ENCODE measurements at regions not wholly inside any gene's neighbourhood (a gene's known extent, or its start where the extent isn't known, plus 50 kb on each side); places are given as distances from the start of the nearest gene placed in this dataset.

DNA sequence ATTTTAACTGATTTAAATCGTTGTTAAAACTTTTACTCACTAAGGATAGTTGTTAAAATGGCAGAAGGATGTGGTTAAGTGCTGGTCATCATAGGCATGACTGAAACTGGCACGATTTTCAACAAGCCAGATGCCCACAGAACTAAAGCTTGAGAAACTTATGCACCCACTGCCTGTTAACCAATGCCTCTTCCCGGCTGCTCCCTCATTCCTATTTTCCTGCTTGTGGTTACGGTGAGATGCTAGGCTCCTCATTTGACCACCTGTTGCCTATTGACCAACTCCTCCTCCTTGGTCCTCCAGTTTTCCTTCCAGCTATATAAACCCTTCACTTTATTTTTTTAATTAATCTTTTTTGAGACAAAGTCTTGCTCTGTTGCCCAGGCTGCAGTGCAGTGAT, 238.7 kb downstream of the TFCP2L1 start:
- RAD21 ChIA-PET (ENCODE audit: low non-redundant PET in 1 of 2, low total read pairs in 2 of 2, uncharacterized antibody in 2 of 2, unreplicated experiment in 2 of 2): no interaction called here
- POLR2A ChIA-PET: interaction anchor here (1.8 kb wide), 1 partner anchor 29 kb away, joined by 5 read pairs; no protein-coding TSS in a partner anchor
- no peak for DNase-seq (ENCODE audit: low read depth, low spot score)
- no peak overlapping the region for H3K4me2 ChIP-seq (ENCODE audit: low read length)
- no peak overlapping the region for H3K4me3 ChIP-seq (replicated peaks in 1 of 2; ENCODE audit: low read depth in 1 of 2, low read length in 2 of 2)
- intact Hi-C loops (cut with micrococcal nuclease): no loop called here
- H3K79me2 ChIP-seq (ENCODE audit: insufficient read depth, low read length): no peaks in the 10 kb centered on the region
- no peak overlapping the region for H3K9ac ChIP-seq (ENCODE audit: low read length)
- no peaks in the 10 kb centered on the region for H3K36me3 ChIP-seq (ENCODE audit: control insufficient read depth in 1 of 2, insufficient read depth in 2 of 2, low read length in 2 of 2)
- H3K27ac ChIP-seq (ENCODE audit: low read depth, low read length): no peak overlapping the region
- no peaks in the 10 kb centered on the region for H4K20me1 ChIP-seq (ENCODE audit: insufficient read depth)
- no peaks in the 10 kb centered on the region; a peak in 1 of 4 replicates for H3K9me3 ChIP-seq (ENCODE audit: control insufficient read depth in 1 of 2, insufficient read depth in 1 of 2, low read depth in 1 of 2, low read length in 2 of 2)
- CTCF ChIA-PET: no interaction called here
- no TSS peak for BruUV-seq (replicated peaks)
- TF ChIP-seq SIN3A (IDR thresholded peaks at IDR 0.05; ENCODE audit: low read depth) (no peak), SP1 (IDR thresholded peaks at IDR 0.05; ENCODE audit: low read depth) (no peak), SRF (IDR thresholded peaks at IDR 0.05; ENCODE audit: low read depth) (no peak), CBX3 (IDR thresholded peaks at IDR 0.05; ENCODE audit: low read depth) (no peak), CEBPB (IDR thresholded peaks at IDR 0.05; ENCODE audit: low read depth) (no peak), MAX (IDR thresholded peaks at IDR 0.05) (no peak), ATF3 (IDR thresholded peaks at IDR 0.05) (no peak), FOSL1 (IDR thresholded peaks at IDR 0.05; ENCODE audit: low read depth) (no peak), POLR2AphosphoS5 (IDR thresholded peaks at IDR 0.05; ENCODE audit: low read depth, low read length) (no peak), ZNF274 (IDR thresholded peaks at IDR 0.05; ENCODE audit: low read depth, low read length) (no peak), ELF1 (IDR thresholded peaks at IDR 0.05; ENCODE audit: borderline replicate concordance, low read depth) (no peak), EZH2phosphoT487 (IDR thresholded peaks at IDR 0.05; ENCODE audit: borderline replicate concordance) (no peak)
- TF ChIP-seq, protein P1, sequence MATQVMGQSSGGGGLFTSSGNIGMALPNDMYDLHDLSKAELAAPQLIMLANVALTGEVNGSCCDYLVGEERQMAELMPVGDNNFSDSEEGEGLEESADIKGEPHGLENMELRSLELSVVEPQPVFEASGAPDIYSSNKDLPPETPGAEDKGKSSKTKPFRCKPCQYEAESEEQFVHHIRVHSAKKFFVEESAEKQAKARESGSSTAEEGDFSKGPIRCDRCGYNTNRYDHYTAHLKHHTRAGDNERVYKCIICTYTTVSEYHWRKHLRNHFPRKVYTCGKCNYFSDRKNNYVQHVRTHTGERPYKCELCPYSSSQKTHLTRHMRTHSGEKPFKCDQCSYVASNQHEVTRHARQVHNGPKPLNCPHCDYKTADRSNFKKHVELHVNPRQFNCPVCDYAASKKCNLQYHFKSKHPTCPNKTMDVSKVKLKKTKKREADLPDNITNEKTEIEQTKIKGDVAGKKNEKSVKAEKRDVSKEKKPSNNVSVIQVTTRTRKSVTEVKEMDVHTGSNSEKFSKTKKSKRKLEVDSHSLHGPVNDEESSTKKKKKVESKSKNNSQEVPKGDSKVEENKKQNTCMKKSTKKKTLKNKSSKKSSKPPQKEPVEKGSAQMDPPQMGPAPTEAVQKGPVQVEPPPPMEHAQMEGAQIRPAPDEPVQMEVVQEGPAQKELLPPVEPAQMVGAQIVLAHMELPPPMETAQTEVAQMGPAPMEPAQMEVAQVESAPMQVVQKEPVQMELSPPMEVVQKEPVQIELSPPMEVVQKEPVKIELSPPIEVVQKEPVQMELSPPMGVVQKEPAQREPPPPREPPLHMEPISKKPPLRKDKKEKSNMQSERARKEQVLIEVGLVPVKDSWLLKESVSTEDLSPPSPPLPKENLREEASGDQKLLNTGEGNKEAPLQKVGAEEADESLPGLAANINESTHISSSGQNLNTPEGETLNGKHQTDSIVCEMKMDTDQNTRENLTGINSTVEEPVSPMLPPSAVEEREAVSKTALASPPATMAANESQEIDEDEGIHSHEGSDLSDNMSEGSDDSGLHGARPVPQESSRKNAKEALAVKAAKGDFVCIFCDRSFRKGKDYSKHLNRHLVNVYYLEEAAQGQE (IDR thresholded peaks at IDR 0.05; ENCODE audit: low read depth): no peak
- TF ChIP-seq, protein P2, sequence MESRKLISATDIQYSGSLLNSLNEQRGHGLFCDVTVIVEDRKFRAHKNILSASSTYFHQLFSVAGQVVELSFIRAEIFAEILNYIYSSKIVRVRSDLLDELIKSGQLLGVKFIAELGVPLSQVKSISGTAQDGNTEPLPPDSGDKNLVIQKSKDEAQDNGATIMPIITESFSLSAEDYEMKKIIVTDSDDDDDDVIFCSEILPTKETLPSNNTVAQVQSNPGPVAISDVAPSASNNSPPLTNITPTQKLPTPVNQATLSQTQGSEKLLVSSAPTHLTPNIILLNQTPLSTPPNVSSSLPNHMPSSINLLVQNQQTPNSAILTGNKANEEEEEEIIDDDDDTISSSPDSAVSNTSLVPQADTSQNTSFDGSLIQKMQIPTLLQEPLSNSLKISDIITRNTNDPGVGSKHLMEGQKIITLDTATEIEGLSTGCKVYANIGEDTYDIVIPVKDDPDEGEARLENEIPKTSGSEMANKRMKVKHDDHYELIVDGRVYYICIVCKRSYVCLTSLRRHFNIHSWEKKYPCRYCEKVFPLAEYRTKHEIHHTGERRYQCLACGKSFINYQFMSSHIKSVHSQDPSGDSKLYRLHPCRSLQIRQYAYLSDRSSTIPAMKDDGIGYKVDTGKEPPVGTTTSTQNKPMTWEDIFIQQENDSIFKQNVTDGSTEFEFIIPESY (IDR thresholded peaks at IDR 0.05; ENCODE audit: extremely low read depth, insufficient replicate concordance, low read length): no peak
- H3K27me3 ChIP-seq (ENCODE audit: insufficient read depth, low read length): no peaks in the 10 kb centered on the region
- H3K4me1 ChIP-seq (ENCODE audit: control insufficient read depth in 1 of 2, insufficient read depth in 2 of 2, low read length in 2 of 2): no peaks in the 10 kb centered on the region; a peak in 1 of 4 replicates
- H2AFZ ChIP-seq (ENCODE audit: low read depth, low read length, poor library complexity, severe bottlenecking): no peak overlapping the region
- ATAC-seq: no peak
- no peaks in the 10 kb centered on the region for H3K9me2 ChIP-seq (ENCODE audit: insufficient read depth)
